ENCODE measurements at regions not wholly inside any gene's neighbourhood (a gene's known extent, or its start where the extent isn't known, plus 50 kb on each side); places are given as distances from the start of the nearest gene placed in this dataset.

DNA sequence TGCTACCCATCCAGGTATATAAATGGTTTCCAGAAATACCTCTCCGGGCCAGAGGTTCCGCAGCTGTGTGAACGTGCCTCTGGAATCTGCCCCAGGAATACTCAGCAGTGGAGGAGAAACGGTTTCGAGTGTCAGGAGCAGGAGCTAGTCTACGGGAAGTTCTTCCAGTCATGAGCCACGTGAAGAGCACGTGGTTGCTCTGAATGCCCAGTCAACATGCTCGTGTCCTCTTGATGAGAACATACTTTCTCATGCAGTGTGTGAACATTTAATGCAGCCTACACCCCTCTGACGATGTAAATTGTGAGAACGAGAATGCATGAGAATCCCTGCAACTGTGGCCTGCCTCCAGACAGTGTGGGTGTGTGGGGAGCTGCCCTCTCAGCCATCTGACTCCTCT is 277.0 kb upstream of the SHH start:
- in situ Hi-C loops (cut with HindIII; ENCODE audit: low sequenced_read_pairs), result no loop called here

DNA sequence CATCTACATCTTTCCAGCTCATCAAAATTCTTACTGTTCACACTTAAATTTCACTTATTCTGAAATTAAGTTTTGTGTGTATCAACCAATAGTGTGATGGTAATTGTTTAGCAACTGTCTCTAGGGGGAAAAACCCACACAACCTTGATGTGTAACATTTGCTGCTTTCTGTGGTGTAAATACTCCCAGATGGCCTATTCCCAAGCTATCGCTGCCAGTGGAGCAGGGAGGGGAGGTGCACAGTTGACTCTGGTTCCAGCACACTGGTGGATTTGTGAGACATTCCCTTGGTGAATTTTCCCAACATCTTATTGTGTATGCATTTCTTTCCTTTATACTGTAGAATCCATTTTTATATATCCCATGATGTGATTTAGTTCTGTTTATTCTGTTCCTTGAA is 275.9 kb upstream of the SHH start:
- in situ Hi-C loops (cut with HindIII; ENCODE audit: low sequenced_read_pairs), result no loop called here

DNA sequence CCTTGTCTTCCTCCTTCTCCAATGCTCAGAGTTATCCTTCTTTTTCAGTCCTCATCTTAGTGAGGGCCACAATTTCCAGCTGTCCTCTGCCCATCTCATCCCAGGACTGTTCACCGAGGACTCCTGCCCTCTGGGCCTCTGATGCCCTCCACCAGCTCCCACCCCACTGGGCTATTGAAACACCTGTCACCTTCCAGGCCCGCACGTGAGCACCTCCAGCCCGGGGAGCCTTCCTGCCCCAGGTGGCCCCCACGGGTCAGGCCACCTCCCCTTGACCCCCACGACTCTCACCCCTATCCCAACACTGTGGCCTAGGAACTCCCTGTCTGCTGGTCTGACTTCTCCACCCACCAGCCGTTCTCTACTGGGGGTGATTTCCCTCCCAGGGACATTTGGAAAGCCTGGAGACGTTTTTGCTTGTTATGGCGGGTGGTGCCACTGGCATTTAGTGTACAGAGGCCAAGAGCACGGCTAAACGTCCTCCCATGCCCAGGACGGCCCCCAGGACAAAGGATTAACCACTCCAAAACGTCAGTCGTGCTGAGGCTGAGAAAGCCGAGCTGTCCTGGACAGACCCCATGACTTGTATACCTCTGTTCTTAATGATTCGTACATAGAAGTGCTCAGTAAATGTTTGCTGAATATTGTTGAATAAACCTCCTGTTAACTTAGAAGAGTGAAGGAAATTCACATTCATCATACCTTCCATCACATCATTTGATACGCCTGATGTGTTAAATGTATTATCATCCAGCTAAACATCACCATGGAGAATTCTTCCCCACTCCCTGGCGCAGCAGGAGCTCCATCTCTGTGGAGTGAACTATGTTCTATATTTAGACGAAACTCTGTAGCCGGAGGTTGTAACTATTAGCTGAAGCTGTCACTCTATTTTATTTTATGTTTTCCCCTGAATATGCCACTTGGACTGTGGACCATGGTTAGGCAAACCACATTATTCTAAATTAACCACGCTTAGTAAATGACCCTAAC is 270.1 kb upstream of the SHH start:
- in situ Hi-C loops (cut with HindIII; ENCODE audit: low sequenced_read_pairs), result no loop called here

DNA sequence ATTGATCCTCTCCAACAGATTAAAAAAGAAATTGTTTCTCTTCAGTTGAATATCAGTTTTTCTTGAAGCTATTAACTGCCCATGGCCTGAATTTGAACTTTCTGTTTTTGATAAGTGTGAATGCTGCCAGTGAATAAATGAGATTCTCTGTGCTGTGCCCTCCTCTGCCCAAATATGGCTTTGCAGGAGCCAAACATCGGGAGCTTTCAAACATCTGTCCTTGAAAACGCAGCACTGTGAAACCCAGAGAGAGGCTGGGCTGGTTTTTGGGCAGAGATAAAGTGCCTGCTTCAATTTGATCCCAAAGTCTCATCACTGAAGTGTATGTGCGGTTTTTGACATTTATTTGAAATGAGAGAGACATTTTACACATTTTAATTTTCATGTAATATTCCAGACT is 268.3 kb upstream of the SHH start:
- in situ Hi-C loops (cut with HindIII; ENCODE audit: low sequenced_read_pairs), result no loop called here

DNA sequence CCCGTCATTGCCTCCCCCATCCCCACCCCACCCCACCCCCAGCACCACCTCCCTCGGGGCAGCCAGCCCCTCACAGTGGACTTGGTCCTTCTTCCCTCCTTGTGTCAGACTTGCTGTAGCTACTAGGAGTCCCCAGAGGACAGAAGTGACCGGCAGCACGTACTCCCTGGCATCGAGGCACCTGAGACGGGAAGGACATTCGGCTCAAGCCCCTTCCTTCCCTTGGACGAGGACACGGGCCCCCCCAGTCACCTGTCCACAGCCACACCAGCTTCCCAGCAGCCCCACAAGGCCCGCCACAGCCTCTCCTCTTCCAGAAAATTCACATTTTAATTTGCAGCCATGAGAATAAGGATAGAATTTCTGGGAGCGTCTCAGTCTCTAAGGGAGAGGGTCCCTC is 267.8 kb upstream of the SHH start:
- in situ Hi-C loops (cut with HindIII; ENCODE audit: low sequenced_read_pairs), result no loop called here

DNA sequence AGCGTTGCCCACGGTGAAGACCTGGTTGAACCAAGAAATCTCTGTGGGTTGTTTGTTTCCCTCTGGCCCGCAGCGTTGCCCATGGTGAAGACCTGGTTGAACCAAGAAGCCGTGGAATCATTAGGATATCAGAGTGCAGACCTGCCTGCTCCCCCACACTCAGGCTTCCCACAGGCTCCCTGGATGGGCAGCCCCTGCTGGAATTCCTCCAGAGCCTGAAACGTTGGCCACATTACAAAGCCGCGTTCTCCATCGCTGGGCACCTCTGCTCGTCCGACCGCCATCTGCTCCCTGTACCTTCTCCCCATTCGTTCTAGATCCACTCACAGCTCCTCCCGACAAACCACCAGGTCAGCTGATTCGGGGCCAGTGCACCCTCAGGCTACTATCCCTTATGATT is 266.9 kb upstream of the SHH start:
- in situ Hi-C loops (cut with HindIII; ENCODE audit: low sequenced_read_pairs), result loop anchor here (5.0 kb wide), 1 partner anchor 62 kb away; no protein-coding TSS in a partner anchor

DNA sequence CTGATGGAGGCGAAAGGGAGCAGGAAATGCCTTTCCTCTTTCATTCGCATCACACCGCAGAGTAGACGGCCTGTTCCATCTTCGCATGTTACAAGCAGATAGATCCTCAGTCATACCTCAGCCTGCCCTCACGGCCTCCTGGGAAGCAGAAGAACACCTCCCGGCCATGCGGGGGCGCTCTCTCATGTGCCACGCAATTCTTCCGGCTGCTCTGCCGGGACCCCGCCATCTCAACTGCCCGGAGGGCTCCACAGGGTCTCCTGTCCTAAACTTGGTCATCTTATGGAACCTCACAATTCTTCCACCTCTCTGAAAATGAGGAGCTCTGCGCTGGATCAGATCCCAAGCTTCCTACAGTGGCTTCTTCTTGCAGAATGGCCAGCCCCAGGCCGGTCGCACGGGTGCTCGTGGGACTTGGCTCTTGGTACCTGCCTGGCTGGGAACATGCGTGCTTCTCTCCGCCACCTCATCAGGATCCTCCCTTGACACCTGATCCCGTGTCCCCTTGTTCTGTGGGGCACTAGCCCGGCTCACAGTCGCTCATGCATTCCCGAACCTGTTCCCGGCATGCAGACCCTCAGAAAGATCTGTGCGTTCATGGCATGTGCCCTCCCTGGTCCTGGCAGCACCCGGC is 262.8 kb upstream of the SHH start:
- in situ Hi-C loops (cut with HindIII; ENCODE audit: low sequenced_read_pairs), result loop anchor here (5.0 kb wide), 1 partner anchor 58 kb away; no protein-coding TSS in a partner anchor

DNA sequence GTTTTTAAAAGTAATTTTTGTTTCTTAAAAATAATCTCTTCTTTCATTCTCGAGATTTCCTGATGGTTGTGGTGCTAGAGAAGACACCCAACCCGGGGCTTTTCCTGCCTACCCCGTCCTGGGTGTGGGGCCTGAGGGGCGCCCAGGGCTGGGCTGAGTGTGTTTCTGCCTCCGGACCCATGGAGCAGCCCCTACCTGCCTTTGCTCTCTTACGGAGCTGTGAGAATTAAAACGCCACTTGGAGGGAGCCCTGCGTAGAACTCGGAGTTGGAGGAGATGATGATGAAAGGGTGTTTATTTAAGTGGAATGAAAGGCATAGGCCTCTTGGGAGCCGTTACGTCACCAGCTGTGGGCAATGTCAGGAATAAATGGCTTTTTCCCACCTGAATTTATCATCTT is 261.8 kb upstream of the SHH start:
- in situ Hi-C loops (cut with HindIII; ENCODE audit: low sequenced_read_pairs), result no loop called here

DNA sequence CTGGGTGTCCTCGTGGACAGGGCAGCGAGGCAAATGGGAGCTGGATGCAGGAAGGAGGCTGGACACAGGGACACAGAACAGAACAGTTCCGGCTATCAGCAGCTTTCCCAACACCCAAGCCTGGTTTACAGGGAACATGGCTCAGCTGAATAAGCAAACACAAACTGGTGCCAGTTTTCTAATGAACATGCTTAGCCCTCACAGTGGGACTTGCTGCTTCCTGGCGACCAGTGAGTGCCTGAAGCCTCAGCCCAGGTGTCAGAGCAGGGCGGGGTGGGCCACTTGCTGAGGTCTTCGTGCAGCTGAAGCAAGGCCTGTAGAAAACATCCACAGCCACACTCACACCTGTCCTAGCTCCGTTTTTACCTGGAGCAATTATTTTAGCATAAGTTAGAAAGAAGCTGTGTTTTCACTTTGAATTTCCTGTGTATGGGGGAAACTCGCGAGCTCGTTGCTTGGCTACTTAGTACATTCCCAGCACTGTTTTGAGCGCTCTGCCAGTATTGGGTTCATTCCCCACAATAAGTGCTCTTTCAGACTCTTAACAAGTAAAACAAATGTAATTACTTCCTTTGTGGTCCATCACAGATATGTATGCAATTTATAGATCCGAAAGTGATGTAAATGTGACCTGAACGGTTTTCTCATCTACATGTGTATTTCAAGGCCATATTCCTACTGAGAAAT is 261.2 kb upstream of the SHH start:
- in situ Hi-C loops (cut with HindIII; ENCODE audit: low sequenced_read_pairs), result no loop called here

DNA sequence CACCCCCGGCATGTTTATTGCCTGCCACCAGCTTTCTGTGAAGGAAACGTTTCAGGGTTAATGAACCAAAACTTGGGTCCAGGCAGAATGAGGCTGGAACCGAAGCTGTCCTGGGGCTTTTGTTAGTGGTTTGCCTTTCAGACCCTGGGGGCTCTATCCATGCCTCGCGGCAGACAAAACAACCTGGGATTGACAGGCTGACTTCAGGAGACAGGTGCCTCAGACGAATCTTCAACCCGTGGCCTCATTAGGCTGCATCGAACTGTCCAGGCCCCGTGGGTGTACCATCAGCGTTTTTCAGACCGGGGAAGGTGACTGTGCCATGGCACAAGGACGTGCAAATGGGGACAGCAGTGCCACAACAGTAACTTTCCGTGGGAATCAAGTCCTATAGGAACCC is 259.3 kb upstream of the SHH start:
- in situ Hi-C loops (cut with HindIII; ENCODE audit: low sequenced_read_pairs), result no loop called here

DNA sequence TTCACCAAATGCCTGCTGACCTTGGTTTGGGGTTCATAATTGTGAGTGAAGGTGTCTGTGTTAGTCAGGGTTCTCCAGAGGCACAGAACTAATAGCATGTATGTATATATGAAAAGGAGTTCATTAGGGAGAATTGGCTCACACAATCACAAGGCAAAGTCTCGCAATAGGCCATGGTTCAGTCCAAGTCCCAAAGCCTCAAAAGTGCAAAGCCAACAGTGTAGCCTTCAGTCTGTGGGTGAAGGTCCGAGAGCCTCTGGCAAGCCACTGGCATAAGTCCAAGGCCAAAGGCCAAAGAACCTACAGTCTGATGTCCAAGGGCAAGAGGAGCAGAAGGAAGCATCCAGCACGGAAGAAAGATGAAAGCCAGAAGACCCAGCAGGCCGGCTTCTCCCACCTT is 257.6 kb upstream of the SHH start:
- in situ Hi-C loops (cut with HindIII; ENCODE audit: low sequenced_read_pairs), result no loop called here

DNA sequence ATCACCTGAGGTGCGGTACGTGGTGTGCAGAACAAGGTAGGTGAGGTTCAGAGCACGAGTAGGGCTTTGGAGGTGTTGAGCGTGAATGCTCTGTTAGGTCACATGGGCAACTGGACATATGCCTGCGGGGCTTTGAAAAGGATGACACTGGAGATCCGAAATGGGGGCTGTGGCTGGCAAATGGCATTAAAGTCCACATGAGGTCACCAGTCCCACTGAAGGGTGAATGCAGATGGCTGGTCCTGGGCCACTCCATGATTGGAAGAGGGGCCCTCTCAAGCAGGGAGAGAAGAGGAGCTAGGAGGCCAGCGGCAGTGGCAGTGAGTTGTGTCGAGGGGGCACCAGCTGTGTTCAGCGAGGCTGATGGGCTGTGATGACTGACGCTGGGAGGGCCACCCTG is 254.9 kb upstream of the SHH start:
- in situ Hi-C loops (cut with HindIII; ENCODE audit: low sequenced_read_pairs), result no loop called here

DNA sequence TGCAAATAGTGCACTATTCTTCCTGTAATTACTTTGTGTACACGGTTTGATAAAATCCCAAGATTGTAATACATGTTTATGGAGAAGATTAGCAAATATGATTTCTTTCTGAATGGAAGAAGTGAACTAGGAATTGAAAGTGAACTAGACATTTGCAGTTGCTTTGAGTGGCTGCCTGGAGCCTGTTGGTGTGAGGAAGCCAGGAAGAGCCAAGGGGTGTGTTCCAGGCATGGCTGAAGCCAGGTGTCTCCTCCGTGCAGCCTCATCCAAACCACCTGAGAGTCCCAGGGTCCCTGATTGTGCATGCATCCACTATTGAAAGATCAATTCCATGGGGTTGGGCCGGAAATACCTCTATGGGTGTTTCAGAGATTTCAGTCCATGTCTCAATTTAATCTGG is 253.1 kb upstream of the SHH start:
- in situ Hi-C loops (cut with HindIII; ENCODE audit: low sequenced_read_pairs), result no loop called here

DNA sequence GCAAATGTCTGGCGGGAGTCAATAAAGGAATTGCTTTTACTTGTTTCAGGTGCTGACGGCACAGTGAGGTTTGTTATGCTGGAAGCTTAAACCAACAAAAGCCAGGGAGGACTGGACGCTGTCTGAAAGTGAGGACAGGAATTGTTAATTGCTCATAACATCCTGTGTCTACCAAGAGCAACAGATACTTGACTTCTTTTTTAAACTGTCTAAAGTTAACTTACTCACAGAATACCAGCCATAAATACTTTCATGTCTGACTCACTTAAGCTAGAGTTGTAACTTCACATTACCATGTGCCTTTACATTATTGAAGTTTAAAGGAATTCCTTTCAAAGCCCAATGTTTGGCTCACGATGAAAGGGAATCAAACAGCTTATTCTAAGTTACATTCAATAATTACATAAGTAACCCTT is 252.7 kb upstream of the SHH start:
- in situ Hi-C loops (cut with HindIII; ENCODE audit: low sequenced_read_pairs), result no loop called here

DNA sequence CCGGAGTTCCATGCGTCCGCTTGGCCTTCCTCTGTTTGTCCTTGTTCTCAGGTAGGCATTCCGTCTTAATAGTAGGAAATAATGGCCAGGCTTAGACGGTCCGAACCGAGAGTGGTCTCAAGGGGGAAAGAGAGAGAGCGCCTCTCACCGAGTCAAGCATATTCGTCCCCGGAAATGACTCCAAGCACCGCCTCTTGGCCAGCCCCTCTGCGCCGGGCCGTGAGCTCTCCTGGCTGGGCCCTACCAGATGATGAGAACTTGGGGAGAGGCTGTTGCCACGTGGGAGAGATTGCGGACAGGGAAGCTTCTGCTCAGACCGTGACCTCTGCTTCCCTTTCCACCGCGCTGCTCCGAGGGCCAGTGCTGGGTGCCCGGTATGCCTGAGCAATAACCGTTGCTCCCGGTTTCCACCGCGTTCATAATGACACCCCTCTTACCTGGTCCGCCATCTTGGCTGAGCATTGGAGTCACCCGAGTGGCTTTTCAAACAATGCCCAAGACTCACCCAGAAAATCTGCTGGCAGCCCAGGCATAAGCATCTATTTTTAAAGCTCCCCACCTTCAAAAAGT is 251.1 kb upstream of the SHH start:
- in situ Hi-C loops (cut with HindIII; ENCODE audit: low sequenced_read_pairs), result no loop called here

DNA sequence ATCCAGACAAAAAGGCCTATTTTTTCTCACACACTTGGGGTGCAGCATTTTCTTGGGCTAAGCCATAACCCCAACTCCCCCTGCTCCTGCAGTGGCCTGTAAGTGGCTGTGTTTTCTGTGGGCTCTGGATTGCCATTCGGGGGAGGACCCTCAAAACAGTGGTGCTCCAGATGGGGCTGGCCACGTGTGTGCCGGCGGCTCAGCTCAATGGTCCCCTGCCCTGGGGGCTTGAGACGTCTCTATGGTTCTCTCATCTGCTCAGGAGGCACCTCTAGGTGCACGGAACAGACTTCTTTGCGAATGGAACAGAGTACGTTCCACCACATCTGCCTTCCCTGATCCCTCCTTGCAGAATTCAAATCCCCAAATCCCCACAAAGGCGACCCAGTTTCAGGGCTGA is 250.0 kb upstream of the SHH start:
- in situ Hi-C loops (cut with HindIII; ENCODE audit: low sequenced_read_pairs), result no loop called here

DNA sequence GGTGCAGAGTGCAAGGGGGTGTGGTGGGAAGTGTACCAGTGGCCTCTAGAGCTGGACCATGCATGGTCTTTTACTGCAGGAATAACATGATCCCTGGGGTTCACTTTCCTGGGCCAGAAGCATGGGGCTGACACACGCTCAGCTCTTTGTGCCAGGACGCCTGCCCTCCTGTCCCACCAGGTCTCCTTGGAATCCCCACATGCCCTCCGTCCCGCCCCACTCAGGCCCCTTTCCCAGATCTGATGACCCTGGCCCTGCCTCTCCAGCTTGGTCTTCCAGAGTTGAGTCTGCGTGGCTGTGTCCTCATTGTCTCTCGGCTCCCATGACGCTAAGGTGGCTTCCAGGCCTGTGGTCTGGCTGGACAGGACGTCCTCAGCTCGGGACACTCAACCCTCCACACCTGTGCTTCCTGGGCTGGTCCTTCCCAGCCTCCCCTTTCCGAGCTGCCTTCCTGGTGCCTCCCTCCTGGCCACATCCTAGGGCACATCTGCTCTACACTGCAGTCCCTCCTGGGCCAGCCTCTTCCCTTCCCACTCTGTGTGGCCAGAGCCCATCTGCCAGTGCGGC is 249.5 kb upstream of the SHH start:
- in situ Hi-C loops (cut with HindIII; ENCODE audit: low sequenced_read_pairs), result no loop called here

DNA sequence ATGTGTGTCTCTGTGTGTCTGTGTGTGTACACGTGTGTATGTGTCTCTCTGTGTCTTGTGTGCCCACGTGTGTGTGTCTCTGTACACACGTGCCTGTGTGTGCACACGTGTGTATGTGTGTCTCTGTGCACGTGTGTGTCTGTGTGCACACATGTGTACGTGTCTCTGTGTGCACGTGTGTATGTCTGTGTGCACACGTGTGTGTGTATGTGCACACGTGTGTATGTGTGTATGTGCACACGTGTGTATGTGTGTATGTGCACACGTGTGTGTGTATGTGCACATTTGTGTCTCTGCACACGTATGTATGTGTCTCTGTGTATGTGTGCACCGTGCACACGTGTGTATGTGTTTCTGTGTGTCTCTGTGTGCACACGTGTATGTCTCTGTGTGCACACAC is 248.7 kb upstream of the SHH start:
- in situ Hi-C loops (cut with HindIII; ENCODE audit: low sequenced_read_pairs), result no loop called here

DNA sequence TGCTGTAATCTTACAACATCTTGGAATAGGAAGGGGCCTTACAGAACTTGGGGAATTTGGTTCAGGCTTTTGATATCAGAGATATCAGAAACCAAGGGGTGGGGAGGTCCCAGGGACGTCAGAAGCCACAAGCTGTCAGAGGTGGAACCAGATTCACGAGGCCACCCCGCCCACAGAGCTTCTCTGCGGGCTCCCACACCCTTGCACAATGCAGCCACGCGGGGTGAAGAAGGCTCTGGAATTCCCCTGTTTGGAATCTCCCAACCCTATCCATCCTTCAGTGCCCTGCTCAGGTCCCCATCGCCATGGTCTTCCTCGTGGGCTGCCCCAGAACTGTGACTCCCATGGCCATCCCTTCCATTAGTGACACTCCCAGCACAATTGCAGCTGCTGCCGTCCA is 247.1 kb upstream of the SHH start:
- in situ Hi-C loops (cut with HindIII; ENCODE audit: low sequenced_read_pairs), result no loop called here

DNA sequence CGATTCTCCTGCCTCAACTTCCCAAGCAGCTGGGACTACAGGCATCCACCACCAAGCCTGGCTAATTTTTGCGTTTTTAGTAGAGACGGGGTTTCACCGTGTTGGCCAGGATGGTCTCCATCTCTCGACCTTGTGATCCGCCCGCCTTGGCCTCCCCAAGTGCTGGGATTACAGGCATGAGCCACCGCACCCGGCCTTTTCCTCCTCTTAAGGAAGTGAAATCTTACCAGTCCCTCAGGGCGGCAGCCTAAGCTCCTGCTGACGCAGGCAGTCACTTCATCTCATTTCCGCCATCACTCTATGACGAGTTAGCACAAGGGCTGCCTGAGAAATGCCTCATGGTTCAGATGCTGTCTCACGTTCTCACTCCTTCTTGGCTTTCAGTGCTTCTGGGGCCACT is 246.0 kb upstream of the SHH start:
- in situ Hi-C loops (cut with HindIII; ENCODE audit: low sequenced_read_pairs), result no loop called here

DNA sequence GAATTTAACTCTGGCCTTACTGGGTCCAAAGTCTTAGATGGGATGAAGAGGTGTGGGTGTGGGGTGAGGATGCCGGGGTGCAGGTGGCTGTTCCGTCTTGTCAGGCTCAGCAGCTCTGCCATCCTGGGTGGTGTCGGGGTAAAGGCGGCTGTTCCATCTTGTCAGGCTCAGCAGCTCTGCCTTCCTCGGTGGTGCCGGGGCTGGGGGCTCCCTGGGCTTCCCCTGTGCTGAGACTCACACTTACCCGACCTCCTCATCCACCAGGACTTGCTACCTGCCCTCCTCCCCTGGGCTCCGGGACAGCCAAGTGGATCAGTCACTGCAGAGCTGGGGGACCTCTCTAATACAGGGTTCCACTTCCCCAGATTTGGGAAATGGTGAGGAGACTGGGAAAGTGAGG is 244.3 kb upstream of the SHH start:
- in situ Hi-C loops (cut with HindIII; ENCODE audit: low sequenced_read_pairs), result no loop called here

Data from DLD1 (cell line).